HG03039 (cell line): ENCODE measurements at regions not wholly inside any gene's neighbourhood (a gene's known extent, or its start where the extent isn't known, plus 50 kb on each side); places are given as distances from the start of the nearest gene placed in this dataset.
"Not testable (repeated sequence)": the region's sequence is repeated elsewhere in the genome, so short reads cannot be mapped to it uniquely, and the experiment has no call there.

Experiments used
- ATAC-seq: cut with Tn5 transposase; IDR thresholded peaks from one replicate; pipeline ENCODE4 v1.9.1; 2021; ENCODE audit warnings: mild to moderate bottlenecking, moderate library complexity; ENCODE audit not compliant: unreplicated experiment

DNA sequence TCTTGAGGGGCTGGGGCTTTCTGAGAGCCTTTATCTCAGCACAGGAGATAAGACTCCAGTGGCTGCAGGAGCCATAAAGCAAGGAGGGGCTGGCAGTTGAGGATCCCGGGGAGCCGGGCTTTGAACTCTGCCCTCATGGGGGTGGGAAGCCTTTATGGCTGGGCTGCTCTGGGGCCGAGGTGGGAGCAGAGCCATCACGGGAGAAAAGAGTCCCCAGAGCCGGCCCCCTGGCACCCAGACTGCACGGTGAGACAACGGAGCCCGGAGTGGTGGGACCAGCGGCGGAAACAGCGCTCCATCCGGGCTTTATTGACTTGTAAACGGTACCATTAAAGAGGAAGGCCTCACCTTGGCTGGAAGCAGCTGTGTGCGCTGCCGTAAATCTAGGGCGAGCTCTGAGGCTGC, 162.6 kb downstream of the MYCN start:
- ATAC-seq, result no peak

DNA sequence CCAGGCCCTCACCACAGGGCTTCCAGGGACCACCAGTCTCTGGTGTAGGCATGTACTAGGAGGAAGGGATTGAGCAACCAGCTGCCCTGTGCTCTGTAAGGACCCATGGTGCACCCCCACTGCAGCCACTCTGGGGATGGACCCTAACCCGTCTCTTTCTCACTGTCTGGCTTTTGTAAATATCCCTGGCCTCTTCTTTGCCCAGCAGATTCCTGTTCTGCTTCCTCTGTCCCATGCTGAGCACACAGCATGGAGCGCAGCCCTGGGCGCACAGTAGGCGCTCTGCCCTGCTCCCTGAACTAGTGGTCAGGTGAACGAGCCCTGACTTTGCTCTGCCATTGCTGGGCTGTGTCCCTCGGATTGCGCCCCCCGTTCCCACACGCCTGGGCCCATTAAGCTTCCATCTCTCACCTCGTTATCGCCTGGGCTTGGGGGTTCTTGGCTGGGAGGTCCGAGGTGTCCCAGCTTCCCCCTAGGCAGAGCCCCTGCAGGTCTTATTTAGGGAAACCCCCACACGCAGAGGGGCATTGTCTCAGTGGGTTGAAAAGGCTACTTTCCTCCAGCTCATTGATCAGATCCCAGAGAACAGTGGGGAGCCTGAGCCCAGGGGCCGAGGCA, 162.1 kb downstream of the MYCN start:
- ATAC-seq, result no peak

DNA sequence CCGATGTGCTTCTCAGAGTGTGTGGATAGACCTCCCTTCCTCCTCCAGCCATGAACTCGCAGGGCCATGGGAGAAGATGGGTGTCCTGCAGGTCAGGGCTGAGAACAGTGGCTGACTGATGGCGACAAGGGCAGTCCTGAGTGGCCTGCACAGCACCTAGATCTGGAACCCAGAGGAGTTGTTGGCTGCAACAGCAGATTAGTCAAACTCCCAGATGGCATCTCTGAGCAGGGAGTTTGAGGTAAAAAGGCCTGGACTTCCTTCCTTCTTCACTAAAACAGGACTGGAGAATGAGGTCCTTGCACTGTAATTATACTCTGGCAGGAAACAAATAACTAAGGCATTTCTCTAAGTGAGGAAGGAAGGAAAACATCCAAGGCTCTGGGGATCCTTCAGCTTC, 160.8 kb downstream of the MYCN start:
- no peak for ATAC-seq

DNA sequence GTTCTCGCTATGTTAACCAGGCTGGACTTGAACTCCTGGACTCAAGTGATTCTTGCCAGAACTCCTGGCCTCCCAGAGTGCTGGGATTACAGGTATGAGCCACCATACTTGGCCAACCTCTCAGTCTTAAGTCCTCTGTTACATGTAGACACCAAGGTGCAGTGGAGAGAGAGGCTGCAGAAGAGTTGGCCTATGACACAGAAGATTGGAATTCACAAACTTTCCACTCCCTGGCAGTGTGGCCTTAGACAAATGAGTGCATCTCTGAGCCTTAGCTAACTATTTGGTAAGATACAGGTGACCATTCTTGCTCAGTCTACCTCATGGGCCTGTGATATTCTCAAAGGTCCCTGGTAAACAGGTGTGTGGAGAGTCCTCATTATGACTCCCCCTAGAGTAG, 159.7 kb downstream of the MYCN start:
- no peak for ATAC-seq

DNA sequence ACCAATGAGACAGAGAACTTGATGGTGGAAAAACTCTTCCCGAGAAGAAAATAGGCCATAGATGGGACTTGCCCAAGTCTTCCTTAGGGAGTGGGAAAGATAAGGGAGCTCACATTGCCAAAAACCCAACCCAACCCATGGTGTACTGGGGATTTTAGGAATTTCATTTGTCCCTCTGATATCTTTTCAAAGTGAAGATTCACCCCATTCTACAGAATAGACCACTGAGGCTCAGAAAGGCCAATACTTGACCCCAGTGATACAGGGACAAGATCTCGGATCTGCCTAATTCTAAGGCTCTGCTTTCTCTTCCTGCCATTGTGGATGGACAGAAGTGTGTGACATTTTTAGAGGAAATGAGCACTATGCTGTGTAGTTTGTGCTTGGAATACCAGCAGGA, 159.0 kb downstream of the MYCN start:
- no peak for ATAC-seq

DNA sequence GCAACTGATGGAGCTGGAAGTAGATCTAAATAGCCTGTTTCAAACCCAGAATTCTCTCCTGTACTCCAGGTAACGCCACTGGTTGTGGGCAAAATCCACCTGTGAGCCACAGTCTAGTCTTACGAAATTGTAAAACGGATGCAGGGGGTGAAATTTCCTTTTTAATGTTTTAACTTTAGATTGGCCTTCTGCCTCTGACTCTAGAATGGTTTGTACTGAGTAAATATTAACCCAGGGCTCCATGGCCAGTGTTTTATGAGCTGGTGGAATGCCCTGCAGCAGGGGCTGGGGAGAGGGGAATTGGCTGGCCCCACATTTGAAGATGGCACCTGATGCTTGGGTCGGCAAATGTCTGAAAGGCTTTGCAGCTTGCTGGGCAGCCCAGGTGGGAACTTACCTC, 156.6 kb downstream of the MYCN start:
- ATAC-seq, result no peak

DNA sequence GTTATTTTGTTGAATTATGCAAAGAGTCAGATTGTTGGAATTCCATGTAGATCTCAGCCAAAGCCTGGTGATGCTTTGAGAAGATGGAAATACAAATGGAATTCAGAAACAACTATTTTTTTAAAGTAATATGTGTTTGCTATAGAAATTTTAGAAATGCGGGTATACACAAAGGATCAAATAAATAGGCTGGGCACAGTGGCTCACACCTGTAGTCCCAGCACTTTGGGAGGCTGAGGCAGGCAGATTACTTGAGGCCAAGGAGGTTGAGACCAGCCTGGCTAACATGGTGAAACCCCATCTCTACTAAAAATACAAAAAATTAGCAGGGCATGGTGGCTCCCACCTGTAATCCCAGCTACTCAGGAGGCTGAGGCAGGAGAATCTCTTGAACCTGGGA, 155.1 kb downstream of the MYCN start:
- not testable (repeated sequence) for ATAC-seq

DNA sequence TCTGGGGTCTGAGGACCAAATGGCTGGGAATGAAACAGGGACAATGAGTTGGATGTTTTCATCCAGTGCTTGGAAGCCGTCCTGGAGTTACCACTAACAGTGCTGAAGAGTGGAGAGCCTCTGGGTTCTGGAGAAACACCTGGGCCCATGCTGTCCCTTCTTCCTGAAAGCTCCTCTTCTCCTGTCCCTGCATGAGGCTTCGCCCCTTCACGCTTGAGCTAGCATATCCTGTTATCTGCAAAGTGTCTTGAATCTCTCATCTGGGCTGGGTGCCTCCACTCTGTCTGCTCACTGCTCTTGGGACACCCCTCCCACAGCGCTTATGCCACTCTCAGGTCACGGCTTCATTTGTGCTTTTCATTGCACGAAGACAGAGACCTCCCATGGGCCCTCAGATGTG, 154.5 kb downstream of the MYCN start:
- ATAC-seq, result no peak

DNA sequence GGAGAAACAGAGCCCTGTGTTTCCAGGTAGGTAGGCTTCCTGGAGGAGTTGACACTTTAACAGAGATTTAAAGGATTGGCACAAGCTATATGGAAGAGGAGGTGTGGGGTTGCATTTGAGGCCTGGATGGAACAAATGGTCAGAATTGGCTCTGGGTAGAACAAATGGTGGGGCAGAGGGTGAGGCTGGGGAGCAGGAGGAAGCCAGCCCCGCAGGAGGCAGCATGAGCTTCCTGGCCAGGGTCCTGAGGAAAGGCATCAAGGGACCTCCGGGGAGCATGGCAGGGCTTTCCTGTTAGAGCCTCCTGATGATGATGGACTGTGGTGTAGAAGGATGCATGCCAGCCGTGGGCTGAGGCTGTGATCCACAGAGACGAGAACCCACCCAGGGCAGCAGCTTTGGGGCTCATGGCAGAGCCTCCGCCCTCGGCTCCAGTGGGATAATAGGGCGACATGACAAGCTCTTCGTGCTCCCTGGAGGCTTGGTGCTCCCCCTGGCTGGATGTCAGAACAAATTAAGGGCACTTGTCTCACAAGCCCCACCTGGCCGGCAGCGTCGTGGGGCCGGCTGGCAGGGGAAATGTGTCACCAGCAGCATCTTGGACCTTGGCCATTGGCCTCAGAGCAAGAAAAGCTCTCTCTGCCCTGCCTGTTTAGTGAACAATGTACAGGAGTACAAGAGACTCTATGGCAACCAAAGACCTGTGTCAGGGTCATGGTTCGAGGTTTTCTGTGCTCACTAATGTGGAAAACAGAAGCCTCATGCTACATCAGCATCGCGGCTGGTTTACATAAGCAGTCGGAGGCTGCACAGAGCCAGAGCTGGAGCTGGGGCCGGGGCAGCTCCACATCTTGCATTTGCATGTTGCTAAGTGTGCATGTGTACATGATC, 153.5 kb downstream of the MYCN start:
- no peak for ATAC-seq

DNA sequence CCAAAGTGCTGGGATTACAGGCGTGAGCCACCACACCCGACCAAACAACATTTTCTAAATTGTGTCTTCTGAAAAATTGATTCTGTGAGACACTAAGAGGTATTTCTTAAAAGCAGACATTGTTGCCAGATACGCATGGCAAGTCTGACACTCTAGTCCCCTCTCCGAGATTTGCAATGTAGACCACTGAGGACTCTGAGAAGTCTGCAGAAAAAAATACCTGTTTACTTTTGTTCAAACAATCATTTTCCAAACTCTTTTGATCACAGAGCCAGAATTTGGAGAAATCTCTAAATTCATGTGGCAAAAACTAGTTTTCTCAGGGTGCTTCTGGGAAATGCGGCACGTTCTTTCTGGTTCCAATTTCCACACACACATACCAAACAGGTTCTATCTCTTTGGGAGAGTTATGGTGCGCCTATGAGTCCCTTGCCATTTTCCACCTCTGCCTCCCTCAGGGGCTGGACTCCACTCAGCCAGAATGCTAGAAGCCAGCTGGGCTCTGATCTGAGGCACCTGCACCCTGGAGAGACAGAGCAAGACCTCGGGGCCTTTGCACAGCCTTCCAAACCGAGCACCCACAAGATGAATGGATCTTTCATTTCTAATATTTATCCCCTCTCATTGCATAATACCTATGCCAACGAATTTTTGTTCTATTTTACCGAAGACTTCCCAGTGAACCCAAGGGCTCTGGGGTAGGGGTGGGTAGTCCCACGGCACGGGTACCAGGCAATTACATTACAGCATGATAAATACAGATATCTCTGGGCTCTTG, 152.7 kb downstream of the MYCN start:
- ATAC-seq, result no peak

DNA sequence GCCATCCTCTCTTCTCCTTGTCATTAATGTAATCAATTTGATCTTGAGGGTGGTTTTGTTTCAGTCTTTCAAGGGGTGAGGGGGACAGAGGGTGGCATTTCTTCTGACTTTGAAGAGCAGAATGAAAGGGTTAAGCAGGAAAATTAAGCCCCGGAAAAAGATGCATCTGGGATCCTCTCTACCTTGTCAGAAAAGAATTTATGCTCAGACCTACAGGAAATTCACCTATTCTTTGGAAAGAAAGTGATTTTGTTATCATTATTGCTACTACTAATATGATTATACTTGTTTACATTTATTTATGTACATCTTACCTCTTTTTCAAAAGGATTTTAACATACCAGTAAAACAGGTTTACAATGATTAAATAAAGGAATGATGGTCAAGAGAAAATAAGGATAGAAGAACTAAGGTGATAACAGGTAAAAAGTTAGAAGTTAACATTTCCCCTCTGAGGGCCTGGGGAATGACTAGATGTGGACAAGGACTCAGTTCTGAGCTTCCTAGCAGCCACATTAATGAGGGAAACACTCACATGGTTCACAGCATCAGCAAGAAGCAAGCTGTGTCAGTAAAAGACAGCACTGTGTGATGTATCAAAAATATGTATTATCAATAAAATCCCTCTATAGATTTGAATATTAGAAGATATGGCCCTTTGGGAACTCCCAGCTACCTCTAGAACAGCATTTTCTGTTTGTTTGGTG, 151.4 kb downstream of the MYCN start:
- no peak for ATAC-seq

DNA sequence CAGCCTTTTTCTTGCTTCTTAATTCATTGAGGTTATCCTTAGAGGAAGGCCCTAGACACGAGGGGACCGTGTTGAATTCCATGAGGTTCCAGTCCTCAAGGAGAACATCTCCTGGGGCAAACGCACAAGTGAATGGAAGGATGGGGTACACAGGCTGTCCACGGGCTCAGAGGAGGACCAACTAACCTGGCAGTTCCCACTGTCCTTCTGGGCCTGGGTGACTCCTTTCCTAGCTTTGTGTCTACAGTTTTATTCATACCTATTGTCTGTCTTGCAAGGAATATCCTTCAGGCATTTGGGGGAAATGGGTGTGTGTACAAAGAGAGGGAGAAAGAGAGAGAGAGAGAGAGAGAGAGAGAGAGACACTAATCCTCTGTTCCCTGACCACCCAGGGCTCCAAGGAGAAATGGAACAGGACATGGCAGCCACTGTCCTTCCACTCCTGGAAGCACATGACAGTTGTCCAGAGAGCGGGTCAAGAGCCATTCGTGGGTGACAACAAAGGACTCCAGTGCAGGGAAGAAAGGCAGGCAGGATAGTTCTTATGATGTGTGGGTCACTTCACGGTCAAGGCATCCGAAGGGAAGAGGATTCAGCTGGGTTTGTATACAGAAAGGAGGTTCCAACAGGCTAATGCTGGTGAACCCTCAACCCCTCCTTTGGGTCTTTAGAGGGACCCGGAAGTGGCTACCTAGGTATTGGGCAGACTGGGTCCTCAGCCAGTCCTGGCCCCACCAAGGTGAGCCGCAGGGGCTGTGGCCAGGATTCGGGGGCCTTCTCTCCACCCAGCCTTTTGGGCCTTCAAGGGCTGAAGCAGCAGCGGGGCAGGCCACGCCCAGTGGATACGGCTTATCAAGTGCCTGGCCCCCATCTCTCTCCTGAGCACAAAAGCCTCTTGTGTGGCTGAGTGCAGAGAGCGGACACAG, 150.6 kb downstream of the MYCN start:
- ATAC-seq, result no peak

DNA sequence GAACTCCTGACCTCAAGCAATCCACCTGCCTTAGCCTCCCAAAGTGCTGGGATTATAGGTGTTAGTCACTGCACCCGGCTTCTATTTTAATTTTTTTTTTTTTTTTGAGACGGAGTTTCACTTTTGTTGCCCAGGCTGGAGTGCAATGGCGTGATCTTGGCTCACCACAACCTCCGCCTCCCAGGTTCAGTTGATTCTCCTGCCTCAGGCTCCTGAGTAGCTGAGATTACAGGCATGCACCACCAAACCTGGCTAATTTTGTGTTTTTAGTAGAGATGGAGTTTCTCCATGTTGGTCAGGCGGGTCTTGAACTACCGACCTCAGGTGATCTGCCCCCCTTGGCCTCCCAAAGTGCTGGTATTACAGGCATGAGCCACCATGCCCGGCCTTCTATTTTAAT, 149.1 kb downstream of the MYCN start:
- ATAC-seq, result not testable (repeated sequence)

DNA sequence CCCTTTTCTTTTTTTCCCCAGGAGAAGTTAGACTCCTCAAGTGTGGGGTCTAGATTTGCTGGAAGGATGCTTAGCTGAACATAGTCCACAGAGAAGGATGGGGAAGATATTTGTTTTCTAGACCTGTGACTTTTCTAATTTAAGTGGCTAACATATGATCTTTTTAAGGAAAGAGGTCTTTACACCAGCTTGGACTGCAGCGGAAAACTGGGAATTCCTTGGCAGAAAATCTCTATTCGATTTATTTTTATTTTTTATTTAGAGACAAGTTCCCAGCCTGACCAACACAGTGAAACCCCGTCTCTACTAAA, 148.4 kb downstream of the MYCN start:
- no peak for ATAC-seq

DNA sequence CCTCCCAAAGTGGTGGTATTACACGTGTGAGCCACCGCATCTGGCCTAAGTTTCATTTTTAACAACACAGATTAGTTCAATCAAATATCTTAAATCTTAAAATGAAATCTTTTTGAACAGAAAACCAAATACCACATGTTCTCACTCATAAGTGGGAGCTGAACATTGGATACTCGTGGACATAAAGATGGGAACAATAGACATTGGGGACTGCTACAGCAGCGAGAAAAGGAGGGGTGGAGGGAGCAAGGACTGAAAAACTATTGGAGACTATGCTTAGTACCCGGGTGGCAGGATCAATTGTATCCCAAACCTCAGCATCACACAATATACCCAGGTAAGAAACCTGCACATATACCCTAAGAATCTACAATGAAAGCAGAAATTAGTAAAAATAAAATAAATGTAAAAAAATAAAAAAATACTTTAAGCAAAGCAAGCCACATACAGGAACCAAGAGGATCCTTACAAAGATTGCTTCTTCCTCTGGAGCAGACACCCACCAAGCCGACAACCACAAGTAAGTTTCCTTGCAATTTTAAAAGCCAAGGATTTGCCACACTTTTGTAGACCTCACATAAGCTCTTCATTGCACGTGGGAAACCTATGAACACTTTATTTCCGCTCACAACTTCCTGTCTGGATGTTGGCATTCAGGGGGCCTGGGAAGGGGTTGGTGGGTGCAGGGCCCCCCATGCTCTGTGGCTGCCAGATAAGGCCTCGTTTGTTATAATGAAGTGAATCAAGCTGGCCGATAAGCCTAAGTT, 147.9 kb downstream of the MYCN start:
- ATAC-seq, result no peak

DNA sequence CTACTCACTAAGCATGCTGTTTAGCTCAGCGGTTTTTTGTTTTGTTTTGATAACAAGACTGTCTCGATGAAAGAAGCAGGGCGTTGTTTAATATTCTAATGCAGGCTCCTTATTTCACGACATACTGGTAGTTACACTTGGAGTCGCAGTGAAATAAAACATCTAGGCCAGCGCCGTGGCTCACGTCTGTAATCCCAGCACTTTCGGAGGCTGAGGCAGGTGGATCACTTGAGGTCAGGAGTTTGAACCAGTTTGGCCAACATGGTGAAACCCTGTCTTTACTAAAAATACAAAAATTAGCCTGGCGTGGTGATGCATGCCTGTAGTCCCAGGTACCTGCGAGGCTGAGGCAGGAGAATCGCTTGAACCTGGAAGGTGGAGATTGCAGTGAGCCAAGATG, 145.8 kb downstream of the MYCN start:
- ATAC-seq, result not testable (repeated sequence)

DNA sequence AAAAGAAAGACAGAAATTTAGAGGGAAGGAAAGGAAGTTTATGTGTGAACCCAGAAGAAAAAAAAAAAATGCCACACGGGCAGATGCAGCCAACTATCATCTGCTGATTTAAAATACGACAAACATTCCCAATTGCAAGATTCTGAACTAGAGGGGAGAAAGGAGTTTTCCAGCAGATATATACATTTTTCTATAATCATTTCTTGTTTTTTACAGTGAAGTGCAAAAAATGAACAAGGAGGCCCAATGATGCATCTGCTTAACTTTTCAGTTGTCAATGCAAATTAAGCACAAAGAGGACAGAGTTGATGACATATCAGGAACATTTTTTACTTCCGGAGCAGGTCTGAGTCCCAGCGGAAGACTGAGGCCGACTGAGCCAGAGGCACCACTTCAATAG, 144.7 kb downstream of the MYCN start:
- no peak for ATAC-seq

DNA sequence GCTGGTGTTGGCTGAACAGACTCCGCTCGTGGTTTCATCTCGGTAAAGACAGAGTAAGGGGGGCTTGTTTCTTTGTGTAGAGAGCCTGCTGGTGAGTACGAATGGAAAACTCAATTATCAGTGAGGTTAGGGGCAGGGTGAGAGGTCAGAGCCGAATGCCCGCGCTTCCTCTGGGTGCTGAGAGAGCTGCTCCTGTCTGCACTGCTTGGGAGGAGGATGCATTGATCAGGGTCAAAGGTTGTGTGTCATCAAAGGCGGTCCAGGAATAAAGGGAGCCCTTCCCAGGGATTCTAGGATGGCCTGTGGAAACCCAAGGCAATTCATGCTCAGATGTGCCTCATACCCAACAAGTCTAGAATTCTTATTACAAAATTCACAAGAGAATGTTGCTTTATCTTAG, 143.9 kb downstream of the MYCN start:
- ATAC-seq, result no peak

DNA sequence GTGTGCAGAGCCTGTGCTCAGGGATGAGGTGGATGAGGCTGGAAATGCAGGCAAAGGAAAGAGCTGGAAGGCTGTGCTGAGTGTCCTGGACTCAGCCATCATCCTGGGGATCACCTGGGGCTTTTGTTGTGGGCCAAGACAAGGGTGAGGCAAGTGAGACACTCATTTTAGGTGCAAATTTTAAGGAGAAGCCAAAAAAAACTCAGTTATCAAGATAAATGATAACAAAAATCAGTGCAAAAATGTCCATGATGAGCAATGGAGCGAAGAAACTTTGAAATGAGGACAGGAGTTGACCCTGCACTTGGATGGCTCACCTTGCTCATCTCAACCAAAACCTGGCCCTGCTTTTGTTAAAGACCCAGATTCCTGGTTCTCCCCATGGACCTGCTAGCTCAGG, 141.9 kb downstream of the MYCN start:
- no peak for ATAC-seq
